ENCODE measurements at regions not wholly inside any gene's neighbourhood (a gene's known extent, or its start where the extent isn't known, plus 50 kb on each side); places are given as distances from the start of the nearest gene placed in this dataset.

DNA sequence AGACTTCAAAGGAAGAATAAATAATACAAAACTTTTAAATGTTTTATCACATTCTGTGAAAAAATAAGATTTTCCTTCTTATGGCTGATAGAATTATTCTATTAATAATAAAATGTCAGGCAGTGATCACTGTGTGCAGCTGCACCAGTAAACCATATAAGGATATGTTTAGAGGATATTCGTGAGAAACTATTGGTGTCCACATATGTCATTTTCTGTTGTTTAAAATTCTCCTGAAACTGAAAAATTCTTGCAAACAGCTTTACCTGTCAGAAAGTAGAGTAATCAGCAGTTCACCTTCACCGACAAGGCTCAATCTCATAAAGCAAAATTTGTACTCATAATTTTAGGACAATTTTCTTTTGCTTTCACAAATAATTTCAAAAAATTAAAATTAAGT is 170.1 kb upstream of the KCNH7 start:
- TF ChIP-seq, protein P1, sequence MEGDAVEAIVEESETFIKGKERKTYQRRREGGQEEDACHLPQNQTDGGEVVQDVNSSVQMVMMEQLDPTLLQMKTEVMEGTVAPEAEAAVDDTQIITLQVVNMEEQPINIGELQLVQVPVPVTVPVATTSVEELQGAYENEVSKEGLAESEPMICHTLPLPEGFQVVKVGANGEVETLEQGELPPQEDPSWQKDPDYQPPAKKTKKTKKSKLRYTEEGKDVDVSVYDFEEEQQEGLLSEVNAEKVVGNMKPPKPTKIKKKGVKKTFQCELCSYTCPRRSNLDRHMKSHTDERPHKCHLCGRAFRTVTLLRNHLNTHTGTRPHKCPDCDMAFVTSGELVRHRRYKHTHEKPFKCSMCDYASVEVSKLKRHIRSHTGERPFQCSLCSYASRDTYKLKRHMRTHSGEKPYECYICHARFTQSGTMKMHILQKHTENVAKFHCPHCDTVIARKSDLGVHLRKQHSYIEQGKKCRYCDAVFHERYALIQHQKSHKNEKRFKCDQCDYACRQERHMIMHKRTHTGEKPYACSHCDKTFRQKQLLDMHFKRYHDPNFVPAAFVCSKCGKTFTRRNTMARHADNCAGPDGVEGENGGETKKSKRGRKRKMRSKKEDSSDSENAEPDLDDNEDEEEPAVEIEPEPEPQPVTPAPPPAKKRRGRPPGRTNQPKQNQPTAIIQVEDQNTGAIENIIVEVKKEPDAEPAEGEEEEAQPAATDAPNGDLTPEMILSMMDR (conservative IDR thresholded peaks at IDR 0.05; ENCODE audit: low read length) = no peak
- no peak for TF ChIP-seq EZH2phosphoT487 (IDR thresholded peaks at IDR 0.05; ENCODE audit: borderline replicate concordance)
